Prostate gland (tissue), 2 donors: ENCODE measurements at regions not wholly inside any gene's neighbourhood (a gene's known extent, or its start where the extent isn't known, plus 50 kb on each side); places are given as distances from the start of the nearest gene placed in this dataset.
"Not testable (repeated sequence)": the region's sequence is repeated elsewhere in the genome, so short reads cannot be mapped to it uniquely, and the experiment has no call there.

ENCODE experiments used
- CTCF ChIP-seq, 4 experiments: fragments of 200-600 bp in 2 of 4; fragments of 450-650 bp in 2 of 4; sonication (generic) in 2 of 4; IDR thresholded peaks; 1 replicate in 3 of 4; 2 replicates in 1 of 4; pipeline ENCODE4 v1.5.1; 2016 to 2019; ENCODE audit warnings: antibody characterized with exemption in 4 of 4, mild to moderate bottlenecking in 2 of 4, moderate library complexity in 2 of 4
- POLR2A ChIP-seq: fragments of 450-650 bp; IDR thresholded peaks from one replicate; pipeline ENCODE4 v1.6.1; 2016; ENCODE audit warnings: antibody characterized with exemption, mild to moderate bottlenecking

- TF ChIP-seq POLR2A; CTCF (IDR thresholded peaks at IDR 0.05): not testable (repeated sequence)
These were observed 1379.1 kb downstream of the RAPGEF2 start for GRCh38 chr4:160481696-160482690.
